GM21786 (cell line): ENCODE measurements at regions not wholly inside any gene's neighbourhood (a gene's known extent, or its start where the extent isn't known, plus 50 kb on each side); places are given as distances from the start of the nearest gene placed in this dataset.
A peak's percentile ranks its signal among the peaks of the same experiment; 100 is the strongest.

Experiments used
- ATAC-seq: cut with Tn5 transposase; IDR thresholded peaks from one replicate; pipeline ENCODE4 v1.9.1; 2021; ENCODE audit not compliant: unreplicated experiment

GRCh38 chr9:109910671-109911518 is 130.9 kb downstream of the PALM2AKAP2 start:
- no peak for ATAC-seq

- no peak for ATAC-seq
Observed at GRCh38 chr9:109912082-109912582, 132.1 kb downstream of the PALM2AKAP2 start.

GRCh38 chr9:109912726-109913460 is 132.9 kb downstream of the PALM2AKAP2 start:
- ATAC-seq: peak; percentile 41

- ATAC-seq: no peak
Observed at GRCh38 chr9:109913461-109913810, 133.4 kb downstream of the PALM2AKAP2 start.

GRCh38 chr9:109914280-109915027 is 134.5 kb downstream of the PALM2AKAP2 start:
- ATAC-seq: peak; percentile 53

- ATAC-seq: no peak
Observed at GRCh38 chr9:109916316-109916715, 136.3 kb downstream of the PALM2AKAP2 start.

- ATAC-seq: peak; percentile 69
Observed at GRCh38 chr9:109918339-109919163, 138.6 kb downstream of the PALM2AKAP2 start.

- no peak for ATAC-seq
Observed at GRCh38 chr9:109919736-109920408, 139.9 kb downstream of the PALM2AKAP2 start.

GRCh38 chr9:109922617-109923470 is 142.8 kb downstream of the PALM2AKAP2 start:
- ATAC-seq: no peak

- no peak for ATAC-seq
Observed at GRCh38 chr9:109923471-109923760, 143.4 kb downstream of the PALM2AKAP2 start.

- ATAC-seq: no peak
Observed at GRCh38 chr9:109923806-109924205, 143.8 kb downstream of the PALM2AKAP2 start.

GRCh38 chr9:109925799-109926198 is 145.8 kb downstream of the PALM2AKAP2 start:
- no peak for ATAC-seq

GRCh38 chr9:109926421-109926869 is 146.4 kb downstream of the PALM2AKAP2 start:
- peak; percentile 48 for ATAC-seq

GRCh38 chr9:109931623-109932022 is 151.6 kb downstream of the PALM2AKAP2 start:
- ATAC-seq: no peak

- no peak for ATAC-seq
Observed at GRCh38 chr9:109934136-109934856, 154.3 kb downstream of the PALM2AKAP2 start.

GRCh38 chr9:109934857-109935215 is 154.8 kb downstream of the PALM2AKAP2 start:
- ATAC-seq: no peak

- ATAC-seq: peak; percentile 63
Observed at GRCh38 chr9:109935406-109936087, 155.5 kb downstream of the PALM2AKAP2 start.
